ENCODE measurements at regions not wholly inside any gene's neighbourhood (a gene's known extent, or its start where the extent isn't known, plus 50 kb on each side); places are given as distances from the start of the nearest gene placed in this dataset.

DNA sequence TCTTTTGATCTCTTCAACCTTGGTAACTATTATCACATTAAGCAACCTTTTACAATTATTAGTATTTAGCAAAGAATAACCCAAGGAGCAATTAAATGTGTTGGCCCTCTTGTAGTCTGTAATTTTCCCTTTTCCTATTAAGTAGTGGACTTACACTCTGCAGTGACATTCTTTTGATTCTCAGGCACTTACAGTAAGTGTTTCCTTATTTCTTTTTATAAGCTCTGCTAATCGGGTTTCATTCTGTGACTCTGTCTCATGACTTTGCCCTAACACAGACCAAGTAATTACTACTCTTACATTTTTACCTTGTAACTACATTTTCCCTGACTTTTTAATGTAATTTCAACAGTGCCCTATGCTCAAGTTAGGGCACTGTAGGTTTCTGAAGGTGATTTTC is 104.0 kb upstream of the EPHA7 start:
- TF ChIP-seq, protein P1, sequence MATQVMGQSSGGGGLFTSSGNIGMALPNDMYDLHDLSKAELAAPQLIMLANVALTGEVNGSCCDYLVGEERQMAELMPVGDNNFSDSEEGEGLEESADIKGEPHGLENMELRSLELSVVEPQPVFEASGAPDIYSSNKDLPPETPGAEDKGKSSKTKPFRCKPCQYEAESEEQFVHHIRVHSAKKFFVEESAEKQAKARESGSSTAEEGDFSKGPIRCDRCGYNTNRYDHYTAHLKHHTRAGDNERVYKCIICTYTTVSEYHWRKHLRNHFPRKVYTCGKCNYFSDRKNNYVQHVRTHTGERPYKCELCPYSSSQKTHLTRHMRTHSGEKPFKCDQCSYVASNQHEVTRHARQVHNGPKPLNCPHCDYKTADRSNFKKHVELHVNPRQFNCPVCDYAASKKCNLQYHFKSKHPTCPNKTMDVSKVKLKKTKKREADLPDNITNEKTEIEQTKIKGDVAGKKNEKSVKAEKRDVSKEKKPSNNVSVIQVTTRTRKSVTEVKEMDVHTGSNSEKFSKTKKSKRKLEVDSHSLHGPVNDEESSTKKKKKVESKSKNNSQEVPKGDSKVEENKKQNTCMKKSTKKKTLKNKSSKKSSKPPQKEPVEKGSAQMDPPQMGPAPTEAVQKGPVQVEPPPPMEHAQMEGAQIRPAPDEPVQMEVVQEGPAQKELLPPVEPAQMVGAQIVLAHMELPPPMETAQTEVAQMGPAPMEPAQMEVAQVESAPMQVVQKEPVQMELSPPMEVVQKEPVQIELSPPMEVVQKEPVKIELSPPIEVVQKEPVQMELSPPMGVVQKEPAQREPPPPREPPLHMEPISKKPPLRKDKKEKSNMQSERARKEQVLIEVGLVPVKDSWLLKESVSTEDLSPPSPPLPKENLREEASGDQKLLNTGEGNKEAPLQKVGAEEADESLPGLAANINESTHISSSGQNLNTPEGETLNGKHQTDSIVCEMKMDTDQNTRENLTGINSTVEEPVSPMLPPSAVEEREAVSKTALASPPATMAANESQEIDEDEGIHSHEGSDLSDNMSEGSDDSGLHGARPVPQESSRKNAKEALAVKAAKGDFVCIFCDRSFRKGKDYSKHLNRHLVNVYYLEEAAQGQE (IDR thresholded peaks at IDR 0.05; ENCODE audit: insufficient read depth in 1 of 2, low read depth in 2 of 2, low read length in 2 of 2) = no peak
- TF ChIP-seq SIN3A (IDR thresholded peaks at IDR 0.05; ENCODE audit: borderline replicate concordance, insufficient read depth, low read length) (no peak), POLR2AphosphoS5 (IDR thresholded peaks at IDR 0.05; ENCODE audit: low read depth, low read length) (no peak)

Data from PFSK-1 (cell line).